ENCODE measurements at regions not wholly inside any gene's neighbourhood (a gene's known extent, or its start where the extent isn't known, plus 50 kb on each side); places are given as distances from the start of the nearest gene placed in this dataset.

GRCh38 chr15:25572191-25572590, 133.4 kb upstream of the UBE3A start:
- POLR2A ChIA-PET: no interaction called here
- intact Hi-C loops (cut with micrococcal nuclease): no loop called here

More at GRCh38 chr15:25572191-25572590, 133.4 kb upstream of the UBE3A start:
- no peak overlapping the region for H3K4me2 ChIP-seq (ENCODE audit: insufficient read depth, low read length)
- H2AFZ ChIP-seq (ENCODE audit: low read depth, low read length): no peak overlapping the region
- CTCF ChIA-PET: no interaction called here
- H4K20me1 ChIP-seq (replicated peaks; ENCODE audit: control insufficient read depth, extremely low read depth, insufficient read depth, low read length): no peaks in the 10 kb centered on the region
- DNase-seq (ENCODE audit: low read depth, low spot score) (no peak), FAIRE-seq (no peak)
- no peaks in the 10 kb centered on the region for H3K4me1 ChIP-seq (ENCODE audit: control insufficient read depth, extremely low read depth, insufficient read depth, low read length)
- peaks cover 4% of the 10 kb centered on the region for H3K9me3 ChIP-seq (replicated peaks; ENCODE audit: control insufficient read depth, insufficient read depth, low read length)
- no peak overlapping the region for H3K27ac ChIP-seq (ENCODE audit: insufficient read depth, low read depth, low read length)
- TF ChIP-seq, protein P1, sequence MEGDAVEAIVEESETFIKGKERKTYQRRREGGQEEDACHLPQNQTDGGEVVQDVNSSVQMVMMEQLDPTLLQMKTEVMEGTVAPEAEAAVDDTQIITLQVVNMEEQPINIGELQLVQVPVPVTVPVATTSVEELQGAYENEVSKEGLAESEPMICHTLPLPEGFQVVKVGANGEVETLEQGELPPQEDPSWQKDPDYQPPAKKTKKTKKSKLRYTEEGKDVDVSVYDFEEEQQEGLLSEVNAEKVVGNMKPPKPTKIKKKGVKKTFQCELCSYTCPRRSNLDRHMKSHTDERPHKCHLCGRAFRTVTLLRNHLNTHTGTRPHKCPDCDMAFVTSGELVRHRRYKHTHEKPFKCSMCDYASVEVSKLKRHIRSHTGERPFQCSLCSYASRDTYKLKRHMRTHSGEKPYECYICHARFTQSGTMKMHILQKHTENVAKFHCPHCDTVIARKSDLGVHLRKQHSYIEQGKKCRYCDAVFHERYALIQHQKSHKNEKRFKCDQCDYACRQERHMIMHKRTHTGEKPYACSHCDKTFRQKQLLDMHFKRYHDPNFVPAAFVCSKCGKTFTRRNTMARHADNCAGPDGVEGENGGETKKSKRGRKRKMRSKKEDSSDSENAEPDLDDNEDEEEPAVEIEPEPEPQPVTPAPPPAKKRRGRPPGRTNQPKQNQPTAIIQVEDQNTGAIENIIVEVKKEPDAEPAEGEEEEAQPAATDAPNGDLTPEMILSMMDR (IDR thresholded peaks at IDR 0.05; ENCODE audit: extremely low read depth in 1 of 2, insufficient read depth in 1 of 2, low read depth in 1 of 2, low read length in 2 of 2): no peak
- TF ChIP-seq FOS (IDR thresholded peaks at IDR 0.05; ENCODE audit: borderline replicate concordance, insufficient read depth, low read length): no peak
- TF ChIP-seq MYC (IDR thresholded peaks at IDR 0.05; ENCODE audit: low read depth, low read length): no peak
- no peak for TF ChIP-seq POLR2A (IDR thresholded peaks at IDR 0.05; ENCODE audit: low read depth, low read length)
- no peak for TF ChIP-seq MAX (IDR thresholded peaks at IDR 0.05; ENCODE audit: insufficient read depth, insufficient read length)
- TF ChIP-seq POLR2AphosphoS5 (IDR thresholded peaks at IDR 0.05; ENCODE audit: insufficient read depth, low read depth, low read length): no peak
- TF ChIP-seq EZH2 (IDR thresholded peaks at IDR 0.05; ENCODE audit: borderline replicate concordance, low read depth, low read length, severe bottlenecking): no peak
- no peak for TF ChIP-seq JUN (IDR thresholded peaks at IDR 0.05; ENCODE audit: borderline replicate concordance, insufficient read depth, insufficient read length, low read depth)
- TF ChIP-seq GATA2 (IDR thresholded peaks at IDR 0.05; ENCODE audit: insufficient read depth, insufficient read length, low read depth, low read length): no peak
- H3K79me2 ChIP-seq (ENCODE audit: control insufficient read depth, insufficient read depth, low read length): no peaks in the 10 kb centered on the region
- no peaks in the 10 kb centered on the region for H3K9me1 ChIP-seq (replicated peaks; ENCODE audit: control insufficient read depth, extremely low read depth, insufficient read depth, low read length)
- dilution Hi-C loops (cut with MboI; ENCODE audit: extremely low pct_ligation_motif_present, low sequenced_read_pairs): no loop called here
- H3K27me3 ChIP-seq (ENCODE audit: control insufficient read depth in 2 of 2, insufficient read depth in 2 of 2, low read length in 2 of 2): no peaks in the 10 kb centered on the region
- H3K4me3 ChIP-seq (replicated peaks in 1 of 3; ENCODE audit: insufficient read depth in 1 of 3, low read depth in 1 of 3, low read length in 3 of 3): no peak overlapping the region
- H3K9ac ChIP-seq (replicated peaks; ENCODE audit: extremely low read depth, insufficient read depth, low read length): no peak overlapping the region
- no peaks in the 10 kb centered on the region for H3K36me3 ChIP-seq (ENCODE audit: control insufficient read depth in 2 of 2, extremely low read depth in 1 of 2, insufficient read depth in 2 of 2, low read length in 2 of 2)
- no TSS peak for BruUV-seq (replicated peaks)
